GM19395 (cell line): ENCODE measurements at regions not wholly inside any gene's neighbourhood (a gene's known extent, or its start where the extent isn't known, plus 50 kb on each side); places are given as distances from the start of the nearest gene placed in this dataset.

Source experiments
- ATAC-seq: cut with Tn5 transposase; IDR thresholded peaks from one replicate; pipeline ENCODE4 v1.9.1; 2021; ENCODE audit warnings: mild to moderate bottlenecking, moderate library complexity; ENCODE audit not compliant: unreplicated experiment

DNA sequence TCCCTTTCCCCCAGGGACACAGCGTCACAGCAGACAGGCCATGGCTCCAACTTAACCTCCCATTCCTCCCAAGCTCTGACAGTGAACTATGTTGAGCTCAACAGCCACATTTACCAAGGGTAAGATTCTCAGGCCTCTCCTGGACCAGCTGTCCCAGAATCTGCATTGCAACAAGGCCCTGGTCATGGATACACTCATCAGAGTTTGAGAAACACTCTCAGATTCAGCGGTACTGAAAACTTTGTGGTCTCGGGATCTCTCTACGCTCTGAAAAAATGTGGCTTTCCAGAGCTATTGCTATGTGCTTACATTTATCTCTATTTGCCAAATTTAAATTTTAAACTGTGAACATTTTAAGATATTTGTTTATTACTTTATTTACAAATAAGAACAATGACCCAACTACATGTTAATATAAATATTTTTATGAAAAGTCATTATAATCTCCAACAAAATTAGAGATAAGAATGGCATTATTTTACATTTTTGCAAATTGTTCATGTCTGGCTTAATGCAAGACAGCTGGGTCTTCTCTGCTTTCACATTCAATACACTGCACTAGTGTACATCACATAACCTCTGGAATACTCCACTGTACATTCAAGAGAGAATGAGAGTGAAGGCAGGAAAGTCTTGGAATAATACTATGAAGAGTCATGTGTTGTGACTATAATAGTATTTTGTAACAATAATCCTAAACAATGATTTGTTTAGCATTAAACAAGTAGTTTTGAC lies 190.9 kb upstream of the PITRM1 start:
- ATAC-seq: no peak

DNA sequence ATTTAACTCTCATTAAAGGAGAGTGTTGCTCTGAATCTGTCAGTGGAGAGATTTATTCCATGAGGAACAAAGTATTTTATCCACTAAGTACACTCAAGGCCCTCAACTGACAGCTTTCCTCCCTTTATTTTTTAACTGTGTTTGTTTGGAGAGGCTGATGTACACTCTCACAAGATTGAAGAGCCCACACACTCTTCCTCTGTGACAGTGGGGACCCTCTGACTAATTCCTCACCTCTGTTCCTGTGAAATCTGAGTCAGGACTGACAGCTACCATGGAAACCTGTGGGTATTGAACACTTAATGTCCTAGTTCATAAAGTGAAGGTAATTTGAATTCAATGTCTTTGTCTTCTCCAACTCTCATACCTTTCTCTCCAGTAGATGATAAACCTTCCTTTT lies 189.8 kb upstream of the PITRM1 start:
- no peak for ATAC-seq

DNA sequence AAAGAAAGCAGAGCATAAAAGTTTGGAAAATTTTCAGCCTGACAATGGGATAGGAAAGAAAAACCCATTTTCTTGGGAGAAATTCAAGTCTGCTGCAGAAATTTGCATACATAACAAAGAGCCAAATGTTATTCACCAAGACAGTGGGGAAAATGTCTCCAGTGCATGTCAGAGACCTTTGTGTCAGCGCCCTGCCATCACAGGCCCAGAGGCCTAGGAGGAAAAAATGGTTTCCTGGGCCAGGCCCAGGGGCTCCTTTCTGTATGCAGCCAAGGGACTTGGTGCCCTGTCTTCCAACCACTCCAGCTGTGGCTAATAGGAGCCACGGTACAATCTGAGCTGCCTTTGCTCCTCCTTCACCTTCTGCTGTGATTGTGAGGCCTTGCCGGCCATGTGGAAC lies 189.1 kb upstream of the PITRM1 start:
- no peak for ATAC-seq

DNA sequence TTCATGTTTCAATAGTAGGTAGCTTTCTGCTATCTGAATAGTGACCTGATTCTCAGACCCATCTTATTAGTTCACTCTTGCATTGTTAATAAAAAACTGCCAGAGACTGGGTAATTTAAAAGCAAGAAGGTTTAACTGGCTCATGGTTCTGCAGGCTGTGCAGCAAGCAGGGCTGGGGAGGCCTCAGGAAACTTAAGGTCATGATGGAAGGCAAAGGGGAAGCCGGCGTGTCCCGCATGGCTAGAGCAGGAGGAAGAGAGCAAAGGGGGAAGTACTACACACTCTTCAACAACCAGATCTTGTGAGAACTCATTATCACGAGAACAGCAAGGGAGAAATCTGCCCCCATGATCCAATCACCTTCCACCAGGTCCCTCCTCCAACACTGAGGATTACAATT lies 185.2 kb upstream of the PITRM1 start:
- no peak for ATAC-seq

DNA sequence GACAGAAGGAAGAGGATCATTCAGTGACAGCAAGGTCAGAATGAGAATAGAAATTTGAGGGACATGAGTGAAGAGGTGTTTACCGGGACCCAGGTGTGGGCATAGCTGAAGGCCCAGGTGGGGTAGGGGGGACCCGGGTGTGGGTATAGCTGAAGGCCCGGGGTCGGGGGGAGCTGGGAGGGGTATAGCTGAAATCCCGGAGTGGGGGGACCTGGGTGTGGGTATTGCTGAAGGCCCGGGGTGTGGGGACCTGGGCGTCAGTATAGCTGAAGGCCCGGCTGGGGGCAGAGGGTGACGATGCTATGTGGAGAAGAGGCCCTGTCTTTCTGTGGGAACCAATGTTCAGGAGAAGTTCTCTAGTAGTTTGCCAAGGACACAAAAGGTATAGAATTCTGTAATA lies 183.0 kb upstream of the PITRM1 start:
- no peak for ATAC-seq

DNA sequence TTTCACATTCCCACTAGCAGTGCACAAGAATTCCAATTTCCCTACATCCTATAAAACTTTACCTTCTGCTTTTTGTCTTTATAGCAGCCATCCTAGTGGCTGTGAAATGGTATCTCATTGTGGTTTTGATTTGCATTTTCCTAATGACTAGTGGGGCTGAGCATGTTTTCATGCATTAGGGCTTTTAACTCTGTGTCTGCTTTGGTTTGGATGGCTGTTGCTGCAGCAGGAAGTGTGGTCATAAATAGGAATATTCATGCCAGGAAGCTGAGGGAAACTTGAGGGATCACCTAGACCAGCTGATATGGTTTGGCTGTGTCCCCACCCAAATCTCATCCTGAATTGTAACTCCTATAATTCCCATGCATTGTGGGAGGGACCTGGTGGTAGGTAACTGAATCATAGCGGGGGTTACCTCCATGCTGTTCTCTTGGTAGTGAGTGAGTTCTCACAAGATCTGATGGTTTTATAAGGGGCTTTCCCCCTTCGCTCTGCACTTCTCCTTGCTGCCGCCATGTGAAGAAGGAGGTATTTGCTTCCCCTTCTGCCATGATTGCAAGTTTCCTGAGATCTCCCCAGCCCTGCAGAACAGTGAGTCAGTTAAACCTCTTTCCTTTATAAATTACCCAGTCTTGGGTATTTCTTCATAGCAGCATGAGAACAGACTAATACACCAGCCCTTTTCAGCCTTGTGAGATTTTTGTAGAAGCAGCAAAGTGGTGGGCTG lies 181.8 kb upstream of the PITRM1 start:
- no peak for ATAC-seq

DNA sequence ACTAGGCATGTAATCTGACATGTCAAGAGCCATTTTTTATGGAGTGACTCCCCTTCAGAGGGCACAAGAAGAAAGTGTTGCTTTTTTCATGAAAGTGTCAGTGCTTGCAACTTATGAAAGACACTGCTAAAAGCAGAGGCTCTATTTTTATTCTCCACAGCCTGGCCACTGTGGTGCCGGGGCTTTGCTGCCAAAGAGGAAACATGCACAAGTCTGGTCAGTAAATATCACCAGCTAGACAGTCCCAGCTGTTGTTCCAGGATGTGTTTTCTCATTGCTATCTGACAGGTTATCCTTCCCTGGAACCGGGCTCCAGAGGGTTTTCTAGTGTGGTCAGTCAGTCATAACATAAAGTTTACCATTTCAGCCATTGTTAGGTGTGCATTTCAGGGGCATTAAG lies 180.7 kb upstream of the PITRM1 start:
- no peak for ATAC-seq

DNA sequence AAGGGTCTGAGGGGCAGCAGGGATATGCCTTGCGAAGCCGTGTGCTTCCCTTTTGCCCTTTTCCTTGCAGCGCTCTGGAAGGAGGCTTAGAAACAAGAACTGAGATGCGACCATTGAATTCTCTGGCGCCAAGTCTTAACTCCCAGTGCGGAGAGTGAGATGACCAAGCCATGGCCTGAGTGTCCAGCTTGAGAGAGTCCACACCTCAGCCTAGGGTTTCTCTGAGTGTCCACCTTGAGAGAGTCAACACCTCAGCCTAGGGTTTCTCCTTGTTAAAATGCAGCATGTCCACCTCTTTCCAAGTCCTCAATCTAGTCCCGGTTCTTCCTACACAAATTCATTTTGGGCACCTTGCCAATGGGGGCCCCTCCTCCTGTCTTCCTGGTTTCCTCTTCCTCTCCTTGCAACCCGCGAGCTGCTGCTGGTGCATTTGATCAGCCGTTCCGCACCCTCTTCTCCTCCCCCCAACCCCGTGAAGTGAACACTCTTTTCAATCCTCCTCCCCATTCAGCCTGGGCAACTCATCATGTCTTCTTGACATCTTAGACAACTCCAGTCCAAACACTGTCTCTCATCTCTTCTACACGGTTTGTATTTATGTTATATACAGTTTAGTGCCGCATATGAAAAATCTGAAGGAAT lies 178.2 kb upstream of the PITRM1 start:
- no peak for ATAC-seq

DNA sequence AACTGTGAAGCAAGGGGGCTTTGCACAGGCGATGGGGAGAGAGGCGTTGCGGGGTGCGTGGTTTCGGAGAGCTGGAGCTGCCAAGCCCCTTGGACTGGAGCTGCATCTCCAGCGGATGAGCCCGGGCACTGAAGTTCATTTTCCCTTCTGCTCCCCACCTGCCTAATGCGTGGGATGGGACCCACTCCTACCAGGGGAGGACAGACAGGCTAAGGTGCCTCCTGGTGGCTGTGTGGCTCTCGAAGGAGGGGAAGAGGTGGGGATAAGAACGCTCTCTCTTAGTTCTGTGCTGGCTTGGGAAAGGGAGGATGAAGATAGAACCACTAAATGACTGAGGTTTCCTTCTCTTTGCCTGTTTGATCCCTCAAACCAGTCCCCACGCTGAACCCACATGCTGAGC lies 177.6 kb upstream of the PITRM1 start:
- ATAC-seq: no peak

DNA sequence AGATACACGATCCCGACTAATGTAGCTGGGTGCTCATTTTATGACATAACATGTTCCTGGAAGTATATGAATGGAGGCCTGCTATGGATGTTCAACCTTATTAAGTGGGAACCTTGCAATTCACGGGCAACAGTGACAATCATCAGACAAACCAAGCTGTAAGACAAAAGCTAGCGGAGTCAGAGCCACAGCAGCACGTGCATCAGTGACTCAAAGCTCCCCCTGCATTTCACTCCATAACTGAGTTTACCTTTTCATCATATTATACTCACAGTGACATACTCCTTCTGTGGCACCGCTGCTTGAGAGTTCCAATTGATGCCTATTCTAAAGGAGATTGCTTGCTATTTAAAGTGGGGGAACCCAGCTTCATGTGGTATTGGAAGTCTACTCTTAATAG lies 176.0 kb upstream of the PITRM1 start:
- no peak for ATAC-seq

DNA sequence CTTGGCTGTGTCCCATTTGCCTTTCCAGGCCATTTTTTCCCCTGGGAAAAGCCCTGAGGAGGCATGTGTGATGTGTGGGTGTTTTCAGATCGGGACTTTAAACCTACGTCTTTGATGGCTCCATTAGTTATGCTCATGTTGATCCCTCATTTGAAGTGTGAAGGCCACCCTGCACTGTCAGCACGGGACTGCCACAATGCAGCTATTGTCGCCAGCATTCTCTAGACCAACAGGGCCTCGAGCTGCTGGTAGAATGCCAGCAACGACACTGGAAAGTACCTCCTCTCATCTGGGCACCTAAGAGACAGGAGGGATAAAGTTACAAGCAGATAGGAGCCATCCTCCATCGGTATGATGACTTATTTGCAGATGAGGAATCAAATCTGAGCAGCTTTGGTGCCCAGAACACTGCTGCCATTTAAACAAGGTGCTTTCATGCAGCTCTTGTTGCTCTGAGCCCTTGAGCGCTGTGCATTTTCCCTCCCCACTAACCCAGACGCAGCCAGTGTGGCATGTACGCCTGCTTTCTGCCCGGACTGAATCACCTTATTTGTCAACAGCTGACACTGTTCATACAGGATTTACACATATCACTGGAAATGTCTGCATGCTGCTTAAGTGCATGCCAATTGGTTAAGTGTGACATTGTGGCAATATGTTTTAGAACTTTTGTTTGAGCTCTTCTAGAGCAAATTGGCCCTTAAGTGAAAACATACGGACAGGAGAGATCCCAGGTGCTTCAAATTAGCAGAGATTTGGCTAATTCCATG lies 175.0 kb upstream of the PITRM1 start:
- no peak for ATAC-seq

DNA sequence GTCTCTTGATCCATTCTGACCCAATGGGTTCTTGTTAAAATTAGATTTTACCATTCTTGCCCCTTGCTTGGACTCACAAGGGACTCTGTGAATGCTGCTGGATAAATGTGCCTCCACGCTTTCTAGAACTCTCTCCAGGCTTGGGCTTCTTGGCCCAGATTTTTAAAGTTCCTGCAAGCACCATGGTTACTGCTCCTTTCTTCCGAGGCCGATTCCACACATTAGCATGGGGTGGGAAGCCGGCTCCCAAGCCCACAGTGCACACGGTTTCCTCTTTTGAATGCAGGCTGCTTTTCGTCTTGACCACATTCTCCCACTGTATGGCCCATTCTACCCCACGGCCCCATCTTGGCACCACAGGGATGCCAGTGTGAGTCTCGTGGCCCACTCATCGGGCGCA lies 174.3 kb upstream of the PITRM1 start:
- ATAC-seq: no peak

DNA sequence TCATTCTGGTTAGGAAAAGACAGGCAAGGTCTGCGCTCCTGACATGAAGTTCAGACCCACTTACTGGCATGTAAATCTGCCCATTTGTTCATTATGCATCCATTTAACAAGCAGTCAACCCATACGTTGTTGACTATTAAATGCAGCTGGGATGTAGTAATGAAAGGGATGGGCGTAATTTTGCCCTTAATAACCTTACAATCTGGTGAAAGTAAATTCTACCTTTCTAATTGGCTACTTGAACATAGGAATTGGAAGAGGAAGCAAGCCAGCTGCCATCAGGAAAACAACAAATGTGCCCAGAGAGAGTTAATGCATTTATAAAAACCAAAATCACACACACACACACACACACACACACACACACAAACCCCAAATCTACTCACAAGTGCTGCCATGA lies 170.2 kb upstream of the PITRM1 start:
- ATAC-seq: no peak

DNA sequence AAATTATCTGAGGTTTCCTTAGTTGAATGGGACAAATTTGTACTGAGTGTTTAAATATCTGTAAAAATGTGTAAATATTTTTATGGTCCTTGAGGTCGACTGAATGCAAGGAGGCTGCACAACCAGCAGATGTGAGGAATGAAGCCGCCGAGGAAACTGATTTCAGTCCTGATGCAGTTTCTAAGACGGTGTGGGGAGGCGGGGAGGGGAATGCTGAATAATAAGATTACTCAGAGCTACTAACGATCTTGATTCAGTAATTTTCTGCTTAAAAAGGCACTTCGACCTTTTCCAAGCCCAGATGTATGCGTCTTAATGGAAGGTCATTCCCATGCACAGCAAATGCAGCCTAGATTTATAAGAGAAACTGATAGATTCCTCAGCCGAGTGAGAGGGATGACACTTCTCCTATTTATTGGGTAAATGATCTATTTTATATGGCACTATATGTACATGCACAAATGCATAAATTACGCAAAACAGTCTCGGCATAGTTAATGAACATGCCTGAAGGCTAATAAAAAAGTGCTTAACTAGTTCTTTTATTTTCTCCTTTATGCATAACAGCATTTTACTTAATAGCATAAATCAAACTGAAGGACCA lies 167.6 kb upstream of the PITRM1 start:
- ATAC-seq: no peak

DNA sequence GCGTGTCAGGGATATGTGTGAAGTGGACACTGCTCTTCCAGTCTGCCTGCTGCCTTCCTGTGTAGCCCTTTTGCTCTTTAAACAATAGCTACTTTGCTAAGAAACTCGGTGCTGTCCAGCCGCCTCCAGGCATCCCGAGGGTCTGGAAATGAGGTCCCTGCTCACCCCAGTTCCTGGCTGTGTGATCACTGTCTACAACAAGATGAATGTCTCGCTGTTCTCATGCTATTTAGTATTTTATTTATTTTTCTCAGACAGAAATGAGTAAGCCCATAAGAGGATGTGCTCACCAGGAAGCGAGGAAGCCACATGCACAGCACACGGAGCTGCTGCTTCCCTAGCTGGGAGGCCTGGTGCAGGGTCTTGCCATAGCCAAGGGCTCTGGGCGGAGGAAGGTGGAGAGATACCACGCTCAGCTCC lies 167.0 kb upstream of the PITRM1 start:
- ATAC-seq: no peak

DNA sequence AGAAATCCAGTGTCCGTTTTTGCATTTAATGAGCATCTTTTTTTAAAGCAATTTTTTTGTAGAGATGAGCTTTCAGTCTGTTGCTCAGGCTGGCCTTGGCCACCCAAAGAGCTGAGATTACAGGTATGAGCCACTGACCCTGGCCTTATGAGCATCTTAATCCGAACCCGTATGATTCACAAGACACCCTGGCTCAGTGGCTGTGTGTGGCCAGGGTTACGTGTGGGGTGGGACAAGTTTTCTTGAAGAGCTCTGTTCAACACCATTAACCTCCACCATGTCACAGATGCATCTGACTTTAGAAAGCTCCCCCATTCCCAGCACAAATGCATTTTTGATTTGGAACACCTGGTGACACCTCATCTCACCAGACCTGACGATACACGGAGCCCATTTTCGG lies 166.5 kb upstream of the PITRM1 start:
- ATAC-seq: no peak

DNA sequence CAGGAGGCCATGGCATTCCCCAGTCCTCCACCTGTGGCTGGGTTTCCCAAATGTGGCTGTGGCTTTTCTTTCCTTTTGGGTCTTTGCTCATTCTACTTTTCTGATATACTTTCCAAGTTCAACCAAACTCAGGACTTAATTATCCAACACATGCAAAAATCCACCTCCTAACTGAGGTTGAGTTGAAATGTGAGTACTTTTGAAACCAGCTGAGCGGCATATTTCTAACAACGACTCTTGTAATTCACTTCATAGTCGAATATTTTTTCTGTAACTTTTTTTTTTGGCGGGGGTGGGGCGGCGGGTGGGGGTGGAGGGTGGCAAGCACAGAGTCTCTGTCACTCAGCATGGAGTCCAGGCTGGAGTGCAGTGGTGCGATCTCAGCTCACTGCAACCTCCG lies 165.2 kb upstream of the PITRM1 start:
- no peak for ATAC-seq

DNA sequence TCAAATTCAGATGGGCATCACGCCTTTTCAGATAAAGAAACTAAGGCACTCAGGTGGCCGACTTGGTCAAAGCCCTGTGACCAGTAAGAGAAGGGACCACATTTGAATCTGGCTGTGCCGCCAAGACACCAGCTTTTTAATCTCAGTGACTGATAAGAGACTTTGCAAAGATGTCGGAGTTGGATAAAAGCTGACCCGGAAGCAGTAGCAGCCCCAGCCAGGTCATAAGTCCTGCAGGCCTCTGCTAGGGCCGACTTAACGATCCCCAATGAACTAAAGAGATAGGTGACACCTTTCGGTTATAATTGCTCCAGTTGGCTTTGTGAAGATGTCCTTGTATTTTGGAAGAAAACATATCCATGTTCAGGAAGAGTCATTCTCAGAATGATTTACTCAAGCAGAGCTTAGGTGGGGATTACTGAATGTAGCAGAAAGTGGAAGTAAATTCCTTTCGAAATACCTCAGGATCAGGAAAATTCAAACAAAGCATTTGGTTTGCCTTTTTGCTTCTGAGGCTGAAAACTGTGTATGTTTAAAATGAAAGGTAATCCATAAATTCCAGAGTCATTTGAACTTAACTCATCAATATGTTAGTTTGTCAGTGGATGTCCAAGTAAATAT lies 164.2 kb upstream of the PITRM1 start:
- ATAC-seq: no peak

DNA sequence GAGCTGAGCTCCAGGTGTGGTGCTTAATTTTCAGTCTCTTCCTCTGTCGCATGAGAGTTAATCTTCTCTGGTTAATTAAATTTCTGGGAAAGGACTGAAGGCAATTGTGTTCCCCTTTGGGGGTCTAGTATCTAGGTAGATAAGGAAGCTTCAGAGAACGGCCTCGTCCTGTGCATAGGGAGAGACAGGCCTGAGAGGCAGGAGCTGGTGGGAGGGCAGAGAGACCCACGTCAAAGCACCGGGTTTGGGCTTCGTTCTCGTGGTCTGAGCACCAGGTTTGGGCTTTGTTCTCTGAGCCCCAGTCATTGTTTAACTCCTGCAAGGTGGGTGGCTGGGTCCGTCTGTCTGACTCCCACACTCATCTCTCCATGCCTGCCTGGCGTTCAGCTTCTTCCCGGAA lies 160.8 kb upstream of the PITRM1 start:
- ATAC-seq: no peak

DNA sequence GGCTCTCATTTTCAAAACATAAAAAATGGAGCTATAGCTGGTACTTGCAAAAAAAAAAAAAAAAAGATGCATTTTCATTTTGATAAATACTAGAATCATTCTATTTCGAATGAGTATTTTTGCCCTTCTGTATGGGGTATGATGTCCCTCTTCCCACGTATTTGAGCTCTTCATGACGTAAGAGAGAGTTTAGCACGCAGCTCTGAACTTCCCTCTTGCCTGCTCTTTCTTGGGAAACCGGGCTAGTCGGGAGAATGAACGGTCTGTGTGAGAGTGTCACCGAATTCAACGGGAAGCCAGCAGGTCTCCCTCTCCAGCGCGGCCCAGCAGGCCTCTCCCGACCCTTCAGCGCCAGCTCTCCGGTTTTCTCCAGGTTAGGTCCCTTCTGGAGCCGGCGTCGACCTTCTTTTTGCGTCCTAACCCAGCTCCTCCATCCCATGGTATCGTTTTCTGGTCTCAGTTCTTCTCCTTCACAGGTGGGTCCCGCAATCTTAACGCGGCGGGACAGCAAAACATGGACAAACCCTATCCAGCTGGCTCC lies 159.2 kb upstream of the PITRM1 start:
- no peak for ATAC-seq
